Caco-2 (cell line): ENCODE measurements at regions not wholly inside any gene's neighbourhood (a gene's known extent, or its start where the extent isn't known, plus 50 kb on each side); places are given as distances from the start of the nearest gene placed in this dataset.

Experiments
- BruUV-seq: library from RNA; stranded (reverse); fragments of 400-500 nt; replicated peaks from 2 replicates; lab custom pipeline; 2021; lab: Mats Ljungman, UMichigan
- CTCF ChIA-PET: fragments of 300-600 bp; sonication (Branson Sonifier 250); formaldehyde crosslinking; loops from one replicate; lab custom pipeline; 2022; ENCODE audit warnings: antibody characterized with exemption; lab: Charles Lee
- POLR2A ChIA-PET: fragments of 300-600 bp; sonication (Branson Sonifier 250); formaldehyde crosslinking; loops from one replicate; lab custom pipeline; 2022; ENCODE audit warnings: antibody characterized with exemption; lab: Charles Lee
- DNase-seq, 2 experiments: peaks; one replicate each; pipeline versions ENCODE4 v3.0.0 to v3.0.0-alpha.2; 2020 to 2022
- H3K27me3 ChIP-seq: replicated peaks from 2 replicates; pipeline ENCODE4 v1.6.0; 2011; ENCODE audit warnings: low read length; ENCODE audit not compliant: control insufficient read depth, insufficient read depth
- H3K36me3 ChIP-seq: 2 replicates; pipeline ENCODE4 v1.5.1; 2011; ENCODE audit warnings: low read length; ENCODE audit not compliant: control insufficient read depth, insufficient read depth
- H3K4me1 ChIP-seq: fragments of 250-450 bp; sonication (Bioruptor Pico); 2 replicates; pipeline ENCODE4 v1.5.1; 2020; ENCODE audit warnings: mild to moderate bottlenecking
- H3K4me3 ChIP-seq: 2 replicates; pipeline ENCODE4 v1.5.1; 2011; ENCODE audit warnings: low read depth, mild to moderate bottlenecking, control low read depth, low read length
- H3K9me3 ChIP-seq: fragments of 250-450 bp; sonication (Bioruptor Pico); 2 replicates; pipeline ENCODE4 v1.5.1; 2020; ENCODE audit warnings: mild to moderate bottlenecking, moderate library complexity
- H3K27ac Mint-ChIP-seq: one replicate; pipeline ENCODE4 v1.8.0; 2022; ENCODE audit warnings: mixed read lengths; ENCODE audit not compliant: unreplicated experiment
- H3K27me3 Mint-ChIP-seq: one replicate; pipeline ENCODE4 v1.8.0; 2022; ENCODE audit warnings: mixed read lengths; ENCODE audit not compliant: insufficient read depth, unreplicated experiment
- H3K36me3 Mint-ChIP-seq: one replicate; pipeline ENCODE4 v1.8.0; 2022; ENCODE audit warnings: mild to moderate bottlenecking, mixed read lengths; ENCODE audit not compliant: insufficient read depth, unreplicated experiment
- H3K4me1 Mint-ChIP-seq: one replicate; pipeline ENCODE4 v1.8.0; 2022; ENCODE audit warnings: low read depth, mixed read lengths; ENCODE audit not compliant: unreplicated experiment
- H3K4me3 Mint-ChIP-seq: one replicate; pipeline ENCODE4 v1.8.0; 2022; ENCODE audit warnings: mild to moderate bottlenecking, moderate library complexity, mixed read lengths; ENCODE audit not compliant: unreplicated experiment
- H3K9me3 Mint-ChIP-seq: one replicate; pipeline ENCODE4 v1.8.0; 2022; ENCODE audit warnings: mixed read lengths; ENCODE audit not compliant: unreplicated experiment
- intact Hi-C: fragments of 100-400 bp; cut with micrococcal nuclease; formaldehyde crosslinking; loops from one replicate; pipeline ENCODE4 v1.10.0; 2022; ENCODE audit not compliant: unreplicated experiment
- TF ChIP-seq, protein P1 (sequence below), 2 experiments: fragments of 200-600 bp in 1 of 2; IDR thresholded peaks; 1 replicate in 1 of 2; 2 replicates in 1 of 2; pipeline versions ENCODE4 v1.5.1 to v1.8.0; 2011 to 2022; ENCODE audit warnings: antibody characterized with exemption in 1 of 2, control low read depth in 1 of 2, inconsistent platforms in 1 of 2, low read depth in 1 of 2, low read length in 1 of 2, mild to moderate bottlenecking in 1 of 2, moderate library complexity in 1 of 2; ENCODE audit not compliant: insufficient read depth in 1 of 2, severe bottlenecking in 1 of 2, unreplicated experiment in 1 of 2

DNA sequence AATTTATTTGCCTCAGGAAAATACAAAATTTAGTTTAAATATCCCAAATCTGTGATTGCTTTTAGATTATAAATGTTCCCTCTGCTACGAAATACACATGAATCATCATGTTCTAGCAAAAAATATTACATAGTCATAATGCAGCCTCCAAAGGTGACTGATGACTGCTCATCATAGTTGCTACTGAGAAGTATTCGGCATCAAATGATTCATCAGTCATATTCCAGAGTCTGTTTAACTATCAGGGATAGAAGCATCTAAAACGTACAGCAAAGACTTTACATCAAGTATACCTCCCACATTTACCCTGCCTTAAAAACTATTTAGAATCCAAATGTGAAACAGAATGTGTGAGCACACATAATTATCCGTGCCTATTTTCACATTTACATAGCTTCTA, 626.0 kb downstream of the CDH26 start:
- POLR2A ChIA-PET, result no interaction called here
- no peak overlapping the region for H3K4me3 ChIP-seq
- intact Hi-C loops, result no loop called here
- H3K36me3 ChIP-seq, result no peaks in the 10 kb centered on the region
- Mint-ChIP-seq H3K27ac (no peak overlapping the region), H3K36me3 (peaks cover 4% of the 10 kb centered on the region), H3K9me3 (no peaks in the 10 kb centered on the region), H3K27me3 (peaks cover 5% of the 10 kb centered on the region), H3K4me3 (no peak overlapping the region), H3K4me1 (no peaks in the 10 kb centered on the region)
- no peaks in the 10 kb centered on the region for H3K4me1 ChIP-seq
- TF ChIP-seq, protein P1, sequence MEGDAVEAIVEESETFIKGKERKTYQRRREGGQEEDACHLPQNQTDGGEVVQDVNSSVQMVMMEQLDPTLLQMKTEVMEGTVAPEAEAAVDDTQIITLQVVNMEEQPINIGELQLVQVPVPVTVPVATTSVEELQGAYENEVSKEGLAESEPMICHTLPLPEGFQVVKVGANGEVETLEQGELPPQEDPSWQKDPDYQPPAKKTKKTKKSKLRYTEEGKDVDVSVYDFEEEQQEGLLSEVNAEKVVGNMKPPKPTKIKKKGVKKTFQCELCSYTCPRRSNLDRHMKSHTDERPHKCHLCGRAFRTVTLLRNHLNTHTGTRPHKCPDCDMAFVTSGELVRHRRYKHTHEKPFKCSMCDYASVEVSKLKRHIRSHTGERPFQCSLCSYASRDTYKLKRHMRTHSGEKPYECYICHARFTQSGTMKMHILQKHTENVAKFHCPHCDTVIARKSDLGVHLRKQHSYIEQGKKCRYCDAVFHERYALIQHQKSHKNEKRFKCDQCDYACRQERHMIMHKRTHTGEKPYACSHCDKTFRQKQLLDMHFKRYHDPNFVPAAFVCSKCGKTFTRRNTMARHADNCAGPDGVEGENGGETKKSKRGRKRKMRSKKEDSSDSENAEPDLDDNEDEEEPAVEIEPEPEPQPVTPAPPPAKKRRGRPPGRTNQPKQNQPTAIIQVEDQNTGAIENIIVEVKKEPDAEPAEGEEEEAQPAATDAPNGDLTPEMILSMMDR (IDR thresholded peaks at IDR 0.05; ENCODE audit: insufficient read depth in 1 of 2, low read depth in 1 of 2, low read length in 1 of 2, severe bottlenecking in 1 of 2, unreplicated experiment in 1 of 2), result no peak
- H3K9me3 ChIP-seq, result no peaks in the 10 kb centered on the region
- BruUV-seq, result no TSS peak
- H3K27me3 ChIP-seq, result no peaks in the 10 kb centered on the region
- no peak for DNase-seq
- CTCF ChIA-PET, result no interaction called here

GRCh38 chr20:60585651-60586050, 627.4 kb downstream of the CDH26 start:
- Histone ChIP-seq H3K4me3 (no peak overlapping the region), H3K36me3 (no peaks in the 10 kb centered on the region), H3K4me1 (no peaks in the 10 kb centered on the region), H3K9me3 (no peaks in the 10 kb centered on the region), H3K27me3 (no peaks in the 10 kb centered on the region)
- H3K27ac Mint-ChIP-seq, result no peak overlapping the region
- POLR2A ChIA-PET, result no interaction called here
- no TSS peak for BruUV-seq
- H3K4me1 Mint-ChIP-seq, result no peaks in the 10 kb centered on the region
- H3K36me3 Mint-ChIP-seq, result peaks cover 4% of the 10 kb centered on the region
- CTCF ChIA-PET, result no interaction called here
- TF ChIP-seq, protein P1 (IDR thresholded peaks at IDR 0.05; ENCODE audit: insufficient read depth in 1 of 2, low read depth in 1 of 2, low read length in 1 of 2, severe bottlenecking in 1 of 2, unreplicated experiment in 1 of 2), result no peak
- H3K27me3 Mint-ChIP-seq, result peaks cover 5% of the 10 kb centered on the region
- no peak overlapping the region for H3K4me3 Mint-ChIP-seq
- no peaks in the 10 kb centered on the region for H3K9me3 Mint-ChIP-seq
- no peak for DNase-seq
- intact Hi-C loops, result no loop called here

DNA sequence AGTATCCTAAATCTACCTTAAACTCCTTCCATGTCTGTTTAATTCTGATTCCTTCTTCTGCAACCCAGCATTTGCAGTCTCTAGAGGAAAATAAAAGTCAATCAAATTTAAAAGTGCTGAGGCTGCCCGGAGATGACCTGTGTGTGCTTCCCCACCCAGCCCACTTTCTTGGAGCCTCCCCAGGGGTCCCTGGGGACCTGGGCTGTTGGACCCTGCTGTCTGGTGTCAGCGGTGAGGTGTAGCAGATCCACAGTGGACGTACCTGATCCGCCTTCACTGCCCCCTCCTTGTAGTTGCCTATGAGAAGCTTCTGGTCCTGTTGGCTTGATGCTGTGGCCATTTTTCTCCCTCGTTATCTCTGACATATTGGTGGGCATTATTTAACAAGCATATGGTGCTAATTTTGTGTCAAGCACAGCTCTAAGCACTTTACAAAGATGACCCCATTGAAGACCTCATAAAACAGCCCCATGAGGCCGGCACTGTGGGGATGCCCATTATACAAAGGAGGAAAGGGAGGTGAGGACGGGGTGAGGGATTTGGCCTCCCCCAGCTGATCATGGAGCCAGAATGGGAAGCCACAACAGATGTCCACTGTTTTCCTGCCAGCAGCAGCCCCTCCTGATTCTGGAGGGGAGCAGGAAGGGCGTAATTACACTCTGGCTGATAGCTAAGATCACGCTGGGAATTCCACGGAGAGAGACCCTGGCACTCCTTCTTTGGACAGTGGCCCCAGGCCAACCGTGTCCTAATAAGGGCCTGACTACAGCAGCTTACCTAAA, 628.2 kb downstream of the CDH26 start:
- no peak overlapping the region for H3K4me3 Mint-ChIP-seq
- no peaks in the 10 kb centered on the region for H3K4me1 ChIP-seq
- peaks cover 4% of the 10 kb centered on the region for H3K36me3 Mint-ChIP-seq
- H3K27ac Mint-ChIP-seq, result no peak overlapping the region
- BruUV-seq, result no TSS peak
- peaks cover 8% of the 10 kb centered on the region for H3K27me3 Mint-ChIP-seq
- TF ChIP-seq, protein P1 (IDR thresholded peaks at IDR 0.05; ENCODE audit: insufficient read depth in 1 of 2, low read depth in 1 of 2, low read length in 1 of 2, severe bottlenecking in 1 of 2, unreplicated experiment in 1 of 2), result no peak
- H3K27me3 ChIP-seq, result no peaks in the 10 kb centered on the region
- H3K4me1 Mint-ChIP-seq, result no peaks in the 10 kb centered on the region
- CTCF ChIA-PET, result no interaction called here
- no peak for DNase-seq
- no peaks in the 10 kb centered on the region for H3K9me3 ChIP-seq
- H3K4me3 ChIP-seq, result no peak overlapping the region
- intact Hi-C loops, result no loop called here
- POLR2A ChIA-PET, result no interaction called here
- no peaks in the 10 kb centered on the region for H3K9me3 Mint-ChIP-seq
- no peaks in the 10 kb centered on the region for H3K36me3 ChIP-seq
